Uterus (tissue), 2 donors: ENCODE measurements at regions not wholly inside any gene's neighbourhood (a gene's known extent, or its start where the extent isn't known, plus 50 kb on each side); places are given as distances from the start of the nearest gene placed in this dataset.

Experiments used
- CTCF ChIP-seq, 4 experiments: fragments of 200-600 bp in 2 of 4; fragments of 450-650 bp in 2 of 4; sonication (generic) in 2 of 4; IDR thresholded peaks; one replicate each; pipeline ENCODE4 v1.5.1; 2016 to 2019; ENCODE audit warnings: antibody characterized with exemption in 4 of 4, mild to moderate bottlenecking in 2 of 4, moderate library complexity in 1 of 4
- POLR2A ChIP-seq, 2 donors: fragments of 450-650 bp; IDR thresholded peaks; one replicate each; pipeline ENCODE4 v1.6.1; 2016; ENCODE audit warnings: antibody characterized with exemption in 2 of 2, mild to moderate bottlenecking in 1 of 2, moderate library complexity in 1 of 2

GRCh38 chr10:2921956-2922680 lies 145.2 kb upstream of the PFKP start:
- TF ChIP-seq CTCF (IDR thresholded peaks at IDR 0.05) (no peak), POLR2A (IDR thresholded peaks at IDR 0.05) (no peak)
